HCT116 (cell line): ENCODE measurements at regions not wholly inside any gene's neighbourhood (a gene's known extent, or its start where the extent isn't known, plus 50 kb on each side); places are given as distances from the start of the nearest gene placed in this dataset.

Experiments used
- EZH2 ChIP-seq: fragments of 200-600 bp; sonication (generic); IDR thresholded peaks from 2 replicates; pipeline ENCODE4 v1.6.1; 2017; ENCODE audit warnings: antibody characterized with exemption, mixed run types
- POLR2A ChIP-seq: IDR thresholded peaks from 2 replicates; pipeline ENCODE4 v1.7.0; 2011; ENCODE audit warnings: borderline replicate concordance; ENCODE audit not compliant: insufficient read depth, insufficient read length; ENCODE audit errors: extremely low read depth
- POLR2AphosphoS5 ChIP-seq: IDR thresholded peaks from 2 replicates; pipeline ENCODE4 v1.6.1; 2011; ENCODE audit warnings: mild to moderate bottlenecking, low read depth, low read length, moderate library complexity
- SRF ChIP-seq: IDR thresholded peaks from 2 replicates; pipeline ENCODE4 v1.6.1; 2012; ENCODE audit warnings: low read depth
- TF ChIP-seq, protein P1 (sequence below), 3 experiments: fragments of 200-600 bp in 1 of 3; sonication (generic) in 1 of 3; IDR thresholded peaks in 2 of 3; conservative IDR thresholded peaks in 1 of 3; 2 replicates each; pipeline ENCODE4 v1.5.1; 2012 to 2017; ENCODE audit warnings: low read depth in 2 of 3, low read length in 2 of 3, antibody characterized with exemption in 1 of 3, borderline replicate concordance in 1 of 3, control low read depth in 1 of 3, mild to moderate bottlenecking in 1 of 3, mixed read lengths in 1 of 3, mixed run types in 1 of 3, moderate library complexity in 1 of 3; ENCODE audit not compliant: insufficient read depth in 1 of 3

DNA sequence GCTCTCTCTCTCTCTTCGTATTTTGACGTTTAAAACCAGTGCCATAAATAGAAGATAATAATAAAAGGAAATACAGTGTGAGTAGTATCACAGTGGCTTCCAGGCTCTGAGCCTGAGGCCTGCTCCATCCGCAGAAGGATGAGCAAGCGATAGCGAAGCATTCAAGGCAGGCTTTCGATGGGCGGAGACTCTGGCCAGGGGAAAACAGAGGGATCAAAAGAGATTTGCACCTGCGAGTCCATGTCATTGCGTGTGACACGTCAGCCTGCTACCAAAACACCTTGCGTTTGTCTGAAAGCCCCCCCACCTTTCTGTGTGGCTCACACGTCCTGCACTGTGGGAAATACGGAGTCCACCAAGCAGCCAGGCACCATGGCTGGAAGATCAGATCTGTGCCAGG lies 377.3 kb upstream of the SULF2 start:
- TF ChIP-seq, protein P1, sequence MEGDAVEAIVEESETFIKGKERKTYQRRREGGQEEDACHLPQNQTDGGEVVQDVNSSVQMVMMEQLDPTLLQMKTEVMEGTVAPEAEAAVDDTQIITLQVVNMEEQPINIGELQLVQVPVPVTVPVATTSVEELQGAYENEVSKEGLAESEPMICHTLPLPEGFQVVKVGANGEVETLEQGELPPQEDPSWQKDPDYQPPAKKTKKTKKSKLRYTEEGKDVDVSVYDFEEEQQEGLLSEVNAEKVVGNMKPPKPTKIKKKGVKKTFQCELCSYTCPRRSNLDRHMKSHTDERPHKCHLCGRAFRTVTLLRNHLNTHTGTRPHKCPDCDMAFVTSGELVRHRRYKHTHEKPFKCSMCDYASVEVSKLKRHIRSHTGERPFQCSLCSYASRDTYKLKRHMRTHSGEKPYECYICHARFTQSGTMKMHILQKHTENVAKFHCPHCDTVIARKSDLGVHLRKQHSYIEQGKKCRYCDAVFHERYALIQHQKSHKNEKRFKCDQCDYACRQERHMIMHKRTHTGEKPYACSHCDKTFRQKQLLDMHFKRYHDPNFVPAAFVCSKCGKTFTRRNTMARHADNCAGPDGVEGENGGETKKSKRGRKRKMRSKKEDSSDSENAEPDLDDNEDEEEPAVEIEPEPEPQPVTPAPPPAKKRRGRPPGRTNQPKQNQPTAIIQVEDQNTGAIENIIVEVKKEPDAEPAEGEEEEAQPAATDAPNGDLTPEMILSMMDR (IDR thresholded peaks at IDR 0.05 in 2 of 3, conservative IDR thresholded peaks at IDR 0.05 in 1 of 3; ENCODE audit: borderline replicate concordance in 1 of 3, insufficient read depth in 1 of 3, low read depth in 2 of 3, low read length in 2 of 3) = no peak
- TF ChIP-seq POLR2AphosphoS5 (no peak), POLR2A (no peak), EZH2 (no peak), SRF (no peak)
